B cell (primary cell): ENCODE measurements at regions not wholly inside any gene's neighbourhood (a gene's known extent, or its start where the extent isn't known, plus 50 kb on each side); places are given as distances from the start of the nearest gene placed in this dataset.

ENCODE experiments used
- ATAC-seq: fragments of 200-7000 bp; cut with Tn5 transposase; one replicate; pipeline ENCODE4 v1.10.0; 2021; ENCODE audit warnings: low read depth, mild to moderate bottlenecking, moderate number of reproducible peaks, moderate library complexity
- CTCF ChIA-PET: fragments of 350-600 bp; sonication (Branson Sonifier 250); formaldehyde crosslinking; loops from one replicate; lab custom pipeline; 2021; ENCODE audit warnings: antibody characterized with exemption, inconsistent platforms; lab: Charles Lee
- POLR2A ChIA-PET: fragments of 350-600 bp; sonication (Branson Sonifier 250); formaldehyde crosslinking; loops from one replicate; lab custom pipeline; 2021; ENCODE audit warnings: antibody characterized with exemption; lab: Charles Lee
- DNase-seq: peaks from one replicate; pipeline ENCODE4 v3.0.0; 2013
- H2AFZ ChIP-seq: 2 replicates; pipeline ENCODE4 v1.6.1; 2012; ENCODE audit warnings: mild to moderate bottlenecking, low read depth, low read length; ENCODE audit not compliant: insufficient read depth, poor library complexity, severe bottlenecking
- H3K27ac ChIP-seq, 2 donors: 1 replicate in 1 of 2; 2 replicates in 1 of 2; pipeline ENCODE4 v1.5.1; 2012 to 2013; ENCODE audit warnings: low read length in 2 of 2, mild to moderate bottlenecking in 2 of 2, moderate library complexity in 1 of 2
- H3K27me3 ChIP-seq, 4 experiments: fragments of 200-600 bp in 1 of 4; sonication (generic) in 1 of 4; replicated peaks in 1 of 4; 1 replicate in 2 of 4; 2 replicates in 2 of 4; pipeline versions ENCODE4 v1.6.1 to v1.7.0; 2013 to 2016; ENCODE audit warnings: low read length in 3 of 4, mild to moderate bottlenecking in 2 of 4, mixed read lengths in 1 of 4, moderate library complexity in 1 of 4; ENCODE audit not compliant: insufficient read depth in 4 of 4, control insufficient read depth in 3 of 4; ENCODE audit errors: control extremely low read depth in 1 of 4
- H3K36me3 ChIP-seq, 2 experiments: replicated peaks in 1 of 2; 1 replicate in 1 of 2; 2 replicates in 1 of 2; pipeline versions ENCODE4 v1.6.1 to v1.7.1; 2013; ENCODE audit warnings: low read length in 1 of 2; ENCODE audit not compliant: insufficient read depth in 2 of 2, control insufficient read depth in 1 of 2; ENCODE audit errors: control extremely low read depth in 1 of 2, extremely low read depth in 1 of 2
- H3K4me1 ChIP-seq, 2 donors: fragments of 200-600 bp in 1 of 2; sonication (generic) in 1 of 2; 1 replicate in 1 of 2; 2 replicates in 1 of 2; pipeline versions ENCODE4 v1.5.1 to v1.6.1; 2013 to 2017; ENCODE audit warnings: low read length in 2 of 2; ENCODE audit not compliant: control insufficient read depth in 2 of 2, insufficient read depth in 2 of 2
- H3K4me2 ChIP-seq: replicated peaks from 2 replicates; pipeline ENCODE3; 2012; ENCODE audit warnings: mild to moderate bottlenecking, low read depth, low read length; ENCODE audit not compliant: poor library complexity, severe bottlenecking
- H3K4me3 ChIP-seq, 5 experiments: fragments of 200-600 bp in 1 of 5; sonication (generic) in 1 of 5; 1 replicate in 3 of 5; 2 replicates in 2 of 5; pipeline versions ENCODE4 v1.5.1 to v1.7.0; 2011 to 2016; ENCODE audit warnings: low read length in 4 of 5, mild to moderate bottlenecking in 4 of 5, low read depth in 2 of 5, control low read depth in 1 of 5, moderate library complexity in 1 of 5; ENCODE audit not compliant: insufficient read depth in 1 of 5; ENCODE audit errors: control extremely low read depth in 1 of 5, extremely low read depth in 1 of 5
- H3K79me2 ChIP-seq: fragments of 200-600 bp; sonication (generic); one replicate; pipeline ENCODE4 v1.6.0; 2016; ENCODE audit warnings: low read length; ENCODE audit not compliant: control insufficient read depth, insufficient read depth
- H3K9ac ChIP-seq: fragments of 200-600 bp; sonication (generic); 2 replicates; pipeline ENCODE4 v1.6.1; 2017; ENCODE audit warnings: mild to moderate bottlenecking, low read length, moderate library complexity
- H3K9me3 ChIP-seq, 3 donors: one replicate each; pipeline versions ENCODE4 v1.6.1 to v1.7.1; 2013; ENCODE audit warnings: low read length in 2 of 3; ENCODE audit not compliant: control insufficient read depth in 2 of 3, insufficient read depth in 1 of 3; ENCODE audit errors: control extremely low read depth in 1 of 3
- H4K20me1 ChIP-seq: 2 replicates; pipeline ENCODE4 v1.6.0; 2012; ENCODE audit warnings: mild to moderate bottlenecking, low read length; ENCODE audit not compliant: insufficient read depth, control insufficient read depth, poor library complexity, severe bottlenecking
- H3K27ac Mint-ChIP-seq: one replicate; pipeline ENCODE4 v1.8.0; 2021; ENCODE audit warnings: mixed read lengths
- H3K27me3 Mint-ChIP-seq: one replicate; pipeline ENCODE4 v1.8.0; 2021; ENCODE audit warnings: mixed read lengths
- H3K4me1 Mint-ChIP-seq: one replicate; pipeline ENCODE4 v1.8.0; 2021; ENCODE audit warnings: mixed read lengths
- H3K4me3 Mint-ChIP-seq: one replicate; pipeline ENCODE4 v1.8.0; 2021; ENCODE audit warnings: mixed read lengths
- H3K9me3 Mint-ChIP-seq: one replicate; pipeline ENCODE4 v1.8.0; 2022; ENCODE audit warnings: mixed read lengths; ENCODE audit not compliant: insufficient read depth
- CTCF ChIP-seq: fragments of 200-600 bp; IDR thresholded peaks from one replicate; pipeline ENCODE4 v1.8.0; 2022; ENCODE audit warnings: antibody characterized with exemption, mild to moderate bottlenecking
- EZH2 ChIP-seq: IDR thresholded peaks from 2 replicates; pipeline ENCODE4 v1.6.1; 2012; ENCODE audit warnings: borderline replicate concordance, low read depth, mild to moderate bottlenecking, moderate library complexity, low read length; ENCODE audit not compliant: insufficient read depth, poor library complexity, severe bottlenecking
- WGBS: methylation state at CpG from one replicate; pipeline ENCODE4 v1.1.5; 2013; ENCODE audit warnings: missing lambda C conversion rate; ENCODE audit not compliant: insufficient coverage; 5-methylcytosine and 5-hydroxymethylcytosine counted together
- intact Hi-C: fragments of 100-400 bp; cut with micrococcal nuclease; formaldehyde crosslinking; loops from one replicate; pipeline ENCODE4 v1.10.0; 2022

GRCh38 chr2:36071698-36072097 is 283.9 kb upstream of the CRIM1 start:
- Histone ChIP-seq H3K27ac (no peak overlapping the region), H3K79me2 (no peaks in the 10 kb centered on the region), H4K20me1 (no peaks in the 10 kb centered on the region), H3K27me3 (peaks cover 0 to 2% (median 0%) of the 10 kb centered on the region in 4 experiments), H3K4me1 (no peaks in the 10 kb centered on the region), H3K4me2 (no peak overlapping the region), H2AFZ (no peak overlapping the region), H3K4me3 (no peak overlapping the region), H3K36me3 (no peaks in the 10 kb centered on the region), H3K9me3 (peaks cover 0 to 2% (median 0%) of the 10 kb centered on the region in 3 donors), H3K9ac (no peak overlapping the region)
- no peaks in the 10 kb centered on the region for H3K9me3 Mint-ChIP-seq
- H3K27ac Mint-ChIP-seq = no peak overlapping the region
- ATAC-seq (no peak), DNase-seq (no peak)
- POLR2A ChIA-PET = no interaction called here
- 100% methylated on average over 1 of the region's 1 CpG for WGBS
- TF ChIP-seq CTCF = no peak
- no peak for TF ChIP-seq EZH2
- H3K4me1 Mint-ChIP-seq = no peaks in the 10 kb centered on the region
- intact Hi-C loops = no loop called here
- CTCF ChIA-PET = no interaction called here
- H3K4me3 Mint-ChIP-seq = no peak overlapping the region
- H3K27me3 Mint-ChIP-seq = no peaks in the 10 kb centered on the region

- H2AFZ ChIP-seq = no peak overlapping the region
- H3K36me3 ChIP-seq = no peaks in the 10 kb centered on the region
- DNase-seq = no peak
- Mint-ChIP-seq H3K4me3 (no peak overlapping the region), H3K9me3 (no peaks in the 10 kb centered on the region), H3K27me3 (no peaks in the 10 kb centered on the region), H3K27ac (no peak overlapping the region), H3K4me1 (no peaks in the 10 kb centered on the region)
- H3K4me3 ChIP-seq = no peak overlapping the region
- CTCF ChIA-PET = no interaction called here
- TF ChIP-seq EZH2 (no peak), CTCF (no peak)
- H3K79me2 ChIP-seq = no peaks in the 10 kb centered on the region
- ATAC-seq = no peak
- H3K4me1 ChIP-seq = no peaks in the 10 kb centered on the region
- intact Hi-C loops = no loop called here
- H3K27ac ChIP-seq = no peak overlapping the region
- H3K4me2 ChIP-seq = no peak overlapping the region
- peaks cover 0 to 2% (median 0%) of the 10 kb centered on the region in 4 experiments for H3K27me3 ChIP-seq
- peaks cover 0 to 1% (median 0%) of the 10 kb centered on the region in 3 donors for H3K9me3 ChIP-seq
- no peaks in the 10 kb centered on the region for H4K20me1 ChIP-seq
- POLR2A ChIA-PET = no interaction called here
- no peak overlapping the region for H3K9ac ChIP-seq
- no CpG with 5 or more reads among the region's 3 CpGs for WGBS
Measured at GRCh38 chr2:36069074-36069473, 286.5 kb upstream of the CRIM1 start.
